ENCODE measurements at regions not wholly inside any gene's neighbourhood (a gene's known extent, or its start where the extent isn't known, plus 50 kb on each side); places are given as distances from the start of the nearest gene placed in this dataset.

DNA sequence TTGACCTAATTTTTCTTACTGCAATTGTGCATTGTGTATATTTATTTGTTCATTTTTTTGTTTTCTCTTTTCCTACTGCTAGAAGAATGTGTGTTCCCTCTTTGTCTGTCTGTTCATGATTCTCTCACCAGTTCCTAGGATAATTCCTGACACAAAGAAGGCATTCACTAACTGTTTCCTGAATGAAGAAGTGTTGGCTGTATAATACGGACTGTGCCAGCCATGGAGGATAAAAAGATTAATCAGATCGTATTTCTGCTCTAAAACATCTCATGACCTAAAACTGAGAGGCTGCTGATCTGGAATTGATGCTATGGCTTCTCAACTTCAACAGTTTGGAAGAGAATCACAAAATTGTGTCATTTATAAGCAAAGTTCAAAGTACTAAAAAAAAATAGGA is 563.1 kb upstream of the FRG1 start:
- no peak overlapping the region for H3K4me2 ChIP-seq (ENCODE audit: extremely low read depth, insufficient read depth, low read length)
- no peaks in the 10 kb centered on the region for H3K9me3 ChIP-seq (ENCODE audit: control insufficient read depth, insufficient read depth, low read depth, low read length)
- H3K27ac ChIP-seq (ENCODE audit: insufficient read depth, low read length) = no peak overlapping the region
- H4K20me1 ChIP-seq (ENCODE audit: control insufficient read depth, extremely low read depth, insufficient read depth, low read length) = no peaks in the 10 kb centered on the region
- H3K79me2 ChIP-seq (ENCODE audit: control insufficient read depth, insufficient read depth, low read length) = no peaks in the 10 kb centered on the region
- H3K4me1 ChIP-seq (ENCODE audit: control insufficient read depth, extremely low read depth, insufficient read depth, low read length) = no peaks in the 10 kb centered on the region
- H3K27me3 ChIP-seq (ENCODE audit: control insufficient read depth, insufficient read depth, low read length) = no peaks in the 10 kb centered on the region
- no peak for DNase-seq (ENCODE audit: low read depth in 2 of 2)
- no peak overlapping the region for H3K9ac ChIP-seq (ENCODE audit: insufficient read depth, low read length)
- no peak overlapping the region for H3K4me3 ChIP-seq (replicated peaks in 1 of 4; ENCODE audit: control extremely low read depth in 1 of 4, insufficient read depth in 1 of 4, low read depth in 3 of 4, low read length in 4 of 4)
- no peaks in the 10 kb centered on the region for H3K36me3 ChIP-seq (ENCODE audit: control insufficient read depth, insufficient read depth, low read length)
- no peak overlapping the region for H2AFZ ChIP-seq (ENCODE audit: low read length)
- TF ChIP-seq, protein P1, sequence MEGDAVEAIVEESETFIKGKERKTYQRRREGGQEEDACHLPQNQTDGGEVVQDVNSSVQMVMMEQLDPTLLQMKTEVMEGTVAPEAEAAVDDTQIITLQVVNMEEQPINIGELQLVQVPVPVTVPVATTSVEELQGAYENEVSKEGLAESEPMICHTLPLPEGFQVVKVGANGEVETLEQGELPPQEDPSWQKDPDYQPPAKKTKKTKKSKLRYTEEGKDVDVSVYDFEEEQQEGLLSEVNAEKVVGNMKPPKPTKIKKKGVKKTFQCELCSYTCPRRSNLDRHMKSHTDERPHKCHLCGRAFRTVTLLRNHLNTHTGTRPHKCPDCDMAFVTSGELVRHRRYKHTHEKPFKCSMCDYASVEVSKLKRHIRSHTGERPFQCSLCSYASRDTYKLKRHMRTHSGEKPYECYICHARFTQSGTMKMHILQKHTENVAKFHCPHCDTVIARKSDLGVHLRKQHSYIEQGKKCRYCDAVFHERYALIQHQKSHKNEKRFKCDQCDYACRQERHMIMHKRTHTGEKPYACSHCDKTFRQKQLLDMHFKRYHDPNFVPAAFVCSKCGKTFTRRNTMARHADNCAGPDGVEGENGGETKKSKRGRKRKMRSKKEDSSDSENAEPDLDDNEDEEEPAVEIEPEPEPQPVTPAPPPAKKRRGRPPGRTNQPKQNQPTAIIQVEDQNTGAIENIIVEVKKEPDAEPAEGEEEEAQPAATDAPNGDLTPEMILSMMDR (conservative IDR thresholded peaks at IDR 0.05 in 1 of 2, IDR thresholded peaks at IDR 0.05 in 1 of 2; ENCODE audit: low read depth in 1 of 2, low read length in 2 of 2) = no peak
- no peak for TF ChIP-seq EZH2 (IDR thresholded peaks at IDR 0.05; ENCODE audit: low read length, missing control alignments)

DNA sequence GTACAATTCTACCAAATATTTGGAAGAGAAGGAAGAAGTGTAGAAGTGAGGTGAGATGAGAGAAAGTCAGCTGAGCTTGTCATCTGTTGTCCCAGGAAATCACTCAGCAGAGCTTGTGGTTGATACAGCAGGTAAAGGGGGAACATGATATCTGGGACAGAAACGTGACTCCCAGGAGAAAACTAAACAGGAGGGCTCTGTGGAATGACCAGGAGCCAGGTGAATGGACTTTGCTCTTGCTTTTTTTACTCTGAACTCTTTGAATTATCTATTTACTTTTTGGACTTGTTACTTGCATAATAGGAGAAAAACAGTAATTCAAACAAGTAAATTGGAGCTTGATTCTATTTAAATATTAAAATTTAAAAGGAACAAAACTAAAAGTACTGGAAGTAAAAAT is 555.6 kb upstream of the FRG1 start:
- H3K79me2 ChIP-seq (ENCODE audit: control insufficient read depth, insufficient read depth, low read length) = no peaks in the 10 kb centered on the region
- no peaks in the 10 kb centered on the region for H4K20me1 ChIP-seq (ENCODE audit: control insufficient read depth, extremely low read depth, insufficient read depth, low read length)
- TF ChIP-seq EZH2 (IDR thresholded peaks at IDR 0.05; ENCODE audit: low read length, missing control alignments) = no peak
- TF ChIP-seq, protein P1 (conservative IDR thresholded peaks at IDR 0.05 in 1 of 2, IDR thresholded peaks at IDR 0.05 in 1 of 2; ENCODE audit: low read depth in 1 of 2, low read length in 2 of 2) = no peak
- no peak overlapping the region for H3K4me3 ChIP-seq (replicated peaks in 1 of 4; ENCODE audit: control extremely low read depth in 1 of 4, insufficient read depth in 1 of 4, low read depth in 3 of 4, low read length in 4 of 4)
- no peaks in the 10 kb centered on the region for H3K27me3 ChIP-seq (ENCODE audit: control insufficient read depth, insufficient read depth, low read length)
- H3K9ac ChIP-seq (ENCODE audit: insufficient read depth, low read length) = no peak overlapping the region
- no peak for DNase-seq (ENCODE audit: low read depth in 2 of 2)
- no peak overlapping the region for H3K27ac ChIP-seq (ENCODE audit: insufficient read depth, low read length)
- no peak overlapping the region for H2AFZ ChIP-seq (ENCODE audit: low read length)
- H3K9me3 ChIP-seq (ENCODE audit: control insufficient read depth, insufficient read depth, low read depth, low read length) = no peaks in the 10 kb centered on the region
- H3K4me1 ChIP-seq (ENCODE audit: control insufficient read depth, extremely low read depth, insufficient read depth, low read length) = no peaks in the 10 kb centered on the region
- H3K36me3 ChIP-seq (ENCODE audit: control insufficient read depth, insufficient read depth, low read length) = no peaks in the 10 kb centered on the region
- no peak overlapping the region for H3K4me2 ChIP-seq (ENCODE audit: extremely low read depth, insufficient read depth, low read length)

DNA sequence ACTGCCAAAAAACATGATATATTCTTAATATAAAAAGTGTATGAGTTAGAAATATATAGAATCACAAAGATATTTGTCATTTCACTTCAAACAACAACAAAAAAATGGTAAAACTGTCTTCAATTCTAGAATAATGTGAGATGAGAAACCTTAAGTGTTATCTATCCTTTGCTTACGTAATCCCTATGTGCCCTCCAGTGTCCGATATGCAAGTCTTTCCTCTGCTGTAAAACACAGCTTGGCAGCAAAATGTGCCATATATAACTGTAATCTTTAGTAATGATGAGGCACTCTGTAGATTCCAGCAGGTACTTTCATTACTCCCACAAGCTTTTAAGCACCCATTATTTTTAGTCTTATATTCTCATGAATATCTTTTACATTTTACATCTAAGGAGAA is 555.1 kb upstream of the FRG1 start:
- no peak overlapping the region for H2AFZ ChIP-seq (ENCODE audit: low read length)
- H3K27ac ChIP-seq (ENCODE audit: insufficient read depth, low read length) = no peak overlapping the region
- no peak for TF ChIP-seq EZH2 (IDR thresholded peaks at IDR 0.05; ENCODE audit: low read length, missing control alignments)
- TF ChIP-seq, protein P1 (conservative IDR thresholded peaks at IDR 0.05 in 1 of 2, IDR thresholded peaks at IDR 0.05 in 1 of 2; ENCODE audit: low read depth in 1 of 2, low read length in 2 of 2) = no peak
- H3K36me3 ChIP-seq (ENCODE audit: control insufficient read depth, insufficient read depth, low read length) = no peaks in the 10 kb centered on the region
- no peak for DNase-seq (ENCODE audit: low read depth in 2 of 2)
- no peak overlapping the region for H3K9ac ChIP-seq (ENCODE audit: insufficient read depth, low read length)
- no peak overlapping the region for H3K4me3 ChIP-seq (replicated peaks in 1 of 4; ENCODE audit: control extremely low read depth in 1 of 4, insufficient read depth in 1 of 4, low read depth in 3 of 4, low read length in 4 of 4)
- no peaks in the 10 kb centered on the region for H4K20me1 ChIP-seq (ENCODE audit: control insufficient read depth, extremely low read depth, insufficient read depth, low read length)
- H3K27me3 ChIP-seq (ENCODE audit: control insufficient read depth, insufficient read depth, low read length) = no peaks in the 10 kb centered on the region
- no peaks in the 10 kb centered on the region for H3K4me1 ChIP-seq (ENCODE audit: control insufficient read depth, extremely low read depth, insufficient read depth, low read length)
- H3K9me3 ChIP-seq (ENCODE audit: control insufficient read depth, insufficient read depth, low read depth, low read length) = no peaks in the 10 kb centered on the region
- no peaks in the 10 kb centered on the region for H3K79me2 ChIP-seq (ENCODE audit: control insufficient read depth, insufficient read depth, low read length)
- H3K4me2 ChIP-seq (ENCODE audit: extremely low read depth, insufficient read depth, low read length) = no peak overlapping the region

Data from fibroblast of lung (primary cell).